GM19468 (cell line): ENCODE measurements at regions not wholly inside any gene's neighbourhood (a gene's known extent, or its start where the extent isn't known, plus 50 kb on each side); places are given as distances from the start of the nearest gene placed in this dataset.

Source experiments
- ATAC-seq: cut with Tn5 transposase; IDR thresholded peaks from one replicate; pipeline ENCODE4 v1.9.1; 2021; ENCODE audit warnings: mild to moderate bottlenecking, moderate library complexity, moderate number of reproducible peaks; ENCODE audit not compliant: unreplicated experiment; ENCODE audit errors: extremely low read depth

GRCh38 chr11:19352771-19353160 lies 112.0 kb upstream of the E2F8 start:
- ATAC-seq: no peak

GRCh38 chr11:19352072-19352770 lies 111.5 kb upstream of the E2F8 start:
- ATAC-seq: no peak

GRCh38 chr11:19351426-19351825 lies 110.7 kb upstream of the E2F8 start:
- no peak for ATAC-seq

- ATAC-seq: no peak
Measured at GRCh38 chr11:19350160-19350559, 109.4 kb upstream of the E2F8 start.

- no peak for ATAC-seq
Measured at GRCh38 chr11:19349340-19350025, 108.7 kb upstream of the E2F8 start.

GRCh38 chr11:19347911-19348310 lies 107.2 kb upstream of the E2F8 start:
- no peak for ATAC-seq

- ATAC-seq: no peak
Measured at GRCh38 chr11:19345848-19346681, 105.3 kb upstream of the E2F8 start.

- ATAC-seq: no peak
Measured at GRCh38 chr11:19345519-19345847, 104.7 kb upstream of the E2F8 start.

- no peak for ATAC-seq
Measured at GRCh38 chr11:19344661-19345518, 104.1 kb upstream of the E2F8 start.

GRCh38 chr11:19342036-19342435 lies 101.3 kb upstream of the E2F8 start:
- ATAC-seq: no peak

- ATAC-seq: no peak
Measured at GRCh38 chr11:19338375-19338774, 97.6 kb upstream of the E2F8 start.

- no peak for ATAC-seq
Measured at GRCh38 chr11:19337779-19338178, 97.0 kb upstream of the E2F8 start.

GRCh38 chr11:19336331-19336730 lies 95.6 kb upstream of the E2F8 start:
- ATAC-seq: no peak

- ATAC-seq: peak; percentile 76
Measured at GRCh38 chr11:19332476-19332875, 91.7 kb upstream of the E2F8 start.

GRCh38 chr11:19330416-19330815 lies 89.7 kb upstream of the E2F8 start:
- no peak for ATAC-seq

- ATAC-seq: no peak
Measured at GRCh38 chr11:19329970-19330369, 89.2 kb upstream of the E2F8 start.

GRCh38 chr11:19328586-19329311 lies 88.0 kb upstream of the E2F8 start:
- no peak for ATAC-seq

GRCh38 chr11:19327280-19327679 lies 86.5 kb upstream of the E2F8 start:
- ATAC-seq: no peak

GRCh38 chr11:19326499-19326898 lies 85.8 kb upstream of the E2F8 start:
- no peak for ATAC-seq

- no peak for ATAC-seq
Measured at GRCh38 chr11:19323502-19323901, 82.8 kb upstream of the E2F8 start.
